ENCODE measurements at regions not wholly inside any gene's neighbourhood (a gene's known extent, or its start where the extent isn't known, plus 50 kb on each side); places are given as distances from the start of the nearest gene placed in this dataset.

DNA sequence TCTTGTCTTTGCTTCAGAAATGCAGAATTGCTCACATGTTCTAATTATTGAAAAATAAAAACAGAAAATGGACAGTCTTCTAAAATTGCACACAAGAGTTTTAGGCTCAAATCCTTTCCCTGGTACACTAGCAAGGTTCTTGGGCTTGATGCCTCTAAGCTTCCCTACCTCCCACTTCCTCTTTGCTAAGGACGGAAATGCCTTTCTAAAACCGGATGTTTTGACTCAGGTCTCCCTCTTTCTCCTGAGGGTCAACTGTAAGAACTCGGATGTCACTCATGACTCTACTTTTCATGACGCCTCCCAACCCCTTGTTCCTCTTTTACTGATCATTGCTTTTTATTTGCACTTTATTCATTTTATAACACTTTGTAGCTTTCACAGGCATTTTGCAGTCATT is 613.5 kb downstream of the C6orf118 start:
- Histone ChIP-seq H3K4me3 (ENCODE audit: insufficient read depth, low read depth, low read length) (no peak overlapping the region), H3K36me3 (ENCODE audit: insufficient read depth, low read length) (no peaks in the 10 kb centered on the region), H3K9ac (ENCODE audit: low read length) (no peak overlapping the region), H3K27me3 (ENCODE audit: insufficient read depth, low read length) (no peaks in the 10 kb centered on the region), H3K27ac (ENCODE audit: low read depth, low read length) (no peak overlapping the region), H3K4me1 (ENCODE audit: insufficient read depth, low read length) (no peaks in the 10 kb centered on the region), H3K4me2 (ENCODE audit: low read length) (no peak overlapping the region), H3K9me3 (ENCODE audit: insufficient read depth, low read depth, low read length) (no peaks in the 10 kb centered on the region), H2AFZ (ENCODE audit: low read depth, low read length) (no peak overlapping the region), H3K79me2 (ENCODE audit: insufficient read depth, low read length) (no peaks in the 10 kb centered on the region), H4K20me1 (ENCODE audit: insufficient read depth, low read length) (no peaks in the 10 kb centered on the region)
- H3K9me3 Mint-ChIP-seq (ENCODE audit: unreplicated experiment), result no peaks in the 10 kb centered on the region
- H3K27ac Mint-ChIP-seq (ENCODE audit: unreplicated experiment), result no peak overlapping the region
- no peaks in the 10 kb centered on the region for H3K27me3 Mint-ChIP-seq (ENCODE audit: low read depth, unreplicated experiment)
- H3K36me3 Mint-ChIP-seq (ENCODE audit: low read depth, unreplicated experiment), result no peaks in the 10 kb centered on the region
- TF ChIP-seq, protein P1, sequence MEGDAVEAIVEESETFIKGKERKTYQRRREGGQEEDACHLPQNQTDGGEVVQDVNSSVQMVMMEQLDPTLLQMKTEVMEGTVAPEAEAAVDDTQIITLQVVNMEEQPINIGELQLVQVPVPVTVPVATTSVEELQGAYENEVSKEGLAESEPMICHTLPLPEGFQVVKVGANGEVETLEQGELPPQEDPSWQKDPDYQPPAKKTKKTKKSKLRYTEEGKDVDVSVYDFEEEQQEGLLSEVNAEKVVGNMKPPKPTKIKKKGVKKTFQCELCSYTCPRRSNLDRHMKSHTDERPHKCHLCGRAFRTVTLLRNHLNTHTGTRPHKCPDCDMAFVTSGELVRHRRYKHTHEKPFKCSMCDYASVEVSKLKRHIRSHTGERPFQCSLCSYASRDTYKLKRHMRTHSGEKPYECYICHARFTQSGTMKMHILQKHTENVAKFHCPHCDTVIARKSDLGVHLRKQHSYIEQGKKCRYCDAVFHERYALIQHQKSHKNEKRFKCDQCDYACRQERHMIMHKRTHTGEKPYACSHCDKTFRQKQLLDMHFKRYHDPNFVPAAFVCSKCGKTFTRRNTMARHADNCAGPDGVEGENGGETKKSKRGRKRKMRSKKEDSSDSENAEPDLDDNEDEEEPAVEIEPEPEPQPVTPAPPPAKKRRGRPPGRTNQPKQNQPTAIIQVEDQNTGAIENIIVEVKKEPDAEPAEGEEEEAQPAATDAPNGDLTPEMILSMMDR (IDR thresholded peaks at IDR 0.05; ENCODE audit: insufficient read depth, low read depth, low read length), result no peak
- TF ChIP-seq EZH2 (IDR thresholded peaks at IDR 0.05; ENCODE audit: insufficient read depth, low read length), result no peak
- H3K4me3 Mint-ChIP-seq (ENCODE audit: unreplicated experiment), result no peak overlapping the region
- H3K4me1 Mint-ChIP-seq (ENCODE audit: low read depth, unreplicated experiment), result no peaks in the 10 kb centered on the region
- FAIRE-seq, result no peak
- DNase-seq (ENCODE audit: low read depth), result no peak

DNA sequence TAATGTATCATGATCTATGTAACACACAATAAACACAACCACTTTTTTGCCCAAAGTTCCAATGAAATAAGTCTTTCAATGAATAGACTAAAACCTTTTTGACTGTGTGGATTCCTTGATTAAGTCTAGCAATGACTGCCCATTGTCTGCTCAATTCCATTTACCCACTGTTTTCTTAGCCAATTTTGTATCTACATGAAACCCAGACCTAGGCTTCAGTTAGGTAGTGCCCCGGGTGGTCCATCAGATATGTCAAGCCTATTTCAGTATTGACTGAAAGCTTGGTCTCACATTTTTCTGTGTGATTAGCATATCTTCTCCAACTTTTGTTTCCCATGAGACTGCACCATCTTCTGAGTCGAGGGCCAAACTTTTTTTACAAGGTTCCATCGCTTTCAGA is 615.0 kb downstream of the C6orf118 start:
- Histone ChIP-seq H3K27me3 (ENCODE audit: insufficient read depth, low read length) (no peaks in the 10 kb centered on the region), H3K4me2 (ENCODE audit: low read length) (no peak overlapping the region), H4K20me1 (ENCODE audit: insufficient read depth, low read length) (no peaks in the 10 kb centered on the region), H3K79me2 (ENCODE audit: insufficient read depth, low read length) (no peaks in the 10 kb centered on the region), H3K4me3 (ENCODE audit: insufficient read depth, low read depth, low read length) (no peak overlapping the region), H3K9ac (ENCODE audit: low read length) (no peak overlapping the region), H3K36me3 (ENCODE audit: insufficient read depth, low read length) (no peaks in the 10 kb centered on the region), H3K9me3 (ENCODE audit: insufficient read depth, low read depth, low read length) (no peaks in the 10 kb centered on the region), H3K27ac (ENCODE audit: low read depth, low read length) (no peak overlapping the region), H3K4me1 (ENCODE audit: insufficient read depth, low read length) (no peaks in the 10 kb centered on the region), H2AFZ (ENCODE audit: low read depth, low read length) (no peak overlapping the region)
- Mint-ChIP-seq H3K9me3 (ENCODE audit: unreplicated experiment) (peaks cover 3% of the 10 kb centered on the region), H3K27me3 (ENCODE audit: low read depth, unreplicated experiment) (no peaks in the 10 kb centered on the region), H3K27ac (ENCODE audit: unreplicated experiment) (no peak overlapping the region), H3K4me3 (ENCODE audit: unreplicated experiment) (no peak overlapping the region), H3K4me1 (ENCODE audit: low read depth, unreplicated experiment) (no peaks in the 10 kb centered on the region), H3K36me3 (ENCODE audit: low read depth, unreplicated experiment) (no peaks in the 10 kb centered on the region)
- TF ChIP-seq, protein P1 (IDR thresholded peaks at IDR 0.05; ENCODE audit: insufficient read depth, low read depth, low read length), result no peak
- TF ChIP-seq EZH2 (IDR thresholded peaks at IDR 0.05; ENCODE audit: insufficient read depth, low read length), result no peak
- no peak for FAIRE-seq
- no peak for DNase-seq (ENCODE audit: low read depth)

GRCh38 chr6:164693944-164694343 is 615.5 kb downstream of the C6orf118 start:
- no peaks in the 10 kb centered on the region for H3K9me3 ChIP-seq (ENCODE audit: insufficient read depth, low read depth, low read length)
- no peaks in the 10 kb centered on the region for H3K27me3 ChIP-seq (ENCODE audit: insufficient read depth, low read length)
- H3K4me2 ChIP-seq (ENCODE audit: low read length), result peak overlapping the region; percentile 20
- no peak overlapping the region for H3K4me3 Mint-ChIP-seq (ENCODE audit: unreplicated experiment)
- H3K4me1 ChIP-seq (ENCODE audit: insufficient read depth, low read length), result no peaks in the 10 kb centered on the region
- TF ChIP-seq, protein P1 (IDR thresholded peaks at IDR 0.05; ENCODE audit: insufficient read depth, low read depth, low read length), result no peak
- TF ChIP-seq EZH2 (IDR thresholded peaks at IDR 0.05; ENCODE audit: insufficient read depth, low read length), result no peak
- H3K27ac ChIP-seq (ENCODE audit: low read depth, low read length), result no peak overlapping the region
- no peak overlapping the region for H3K4me3 ChIP-seq (ENCODE audit: insufficient read depth, low read depth, low read length)
- H3K9ac ChIP-seq (ENCODE audit: low read length), result no peak overlapping the region
- no peaks in the 10 kb centered on the region for H3K79me2 ChIP-seq (ENCODE audit: insufficient read depth, low read length)
- H3K36me3 ChIP-seq (ENCODE audit: insufficient read depth, low read length), result no peaks in the 10 kb centered on the region
- no peak for FAIRE-seq
- no peaks in the 10 kb centered on the region for H3K36me3 Mint-ChIP-seq (ENCODE audit: low read depth, unreplicated experiment)
- no peaks in the 10 kb centered on the region for H3K4me1 Mint-ChIP-seq (ENCODE audit: low read depth, unreplicated experiment)
- H4K20me1 ChIP-seq (ENCODE audit: insufficient read depth, low read length), result no peaks in the 10 kb centered on the region
- no peaks in the 10 kb centered on the region for H3K27me3 Mint-ChIP-seq (ENCODE audit: low read depth, unreplicated experiment)
- H2AFZ ChIP-seq (ENCODE audit: low read depth, low read length), result peak overlapping the region; percentile 14
- peaks cover 3% of the 10 kb centered on the region for H3K9me3 Mint-ChIP-seq (ENCODE audit: unreplicated experiment)
- peak; percentile 79 for DNase-seq (ENCODE audit: low read depth)
- no peak overlapping the region for H3K27ac Mint-ChIP-seq (ENCODE audit: unreplicated experiment)
